Frontal cortex (tissue), 3 donors: ENCODE measurements at regions not wholly inside any gene's neighbourhood (a gene's known extent, or its start where the extent isn't known, plus 50 kb on each side); places are given as distances from the start of the nearest gene placed in this dataset.

Experiments
- DNase-seq, 2 donors: peaks; one replicate each; pipeline ENCODE4 v3.0.0; 2012; ENCODE audit warnings: low spot score in 2 of 2
- FAIRE-seq: peaks from 2 replicates; lab custom pipeline; 2012; peaks lifted over from hg19 to GRCh38; lab: Jason Lieb, UNC
- donor health status: control.
- donor health status: control.
- donor health status: control.

DNA sequence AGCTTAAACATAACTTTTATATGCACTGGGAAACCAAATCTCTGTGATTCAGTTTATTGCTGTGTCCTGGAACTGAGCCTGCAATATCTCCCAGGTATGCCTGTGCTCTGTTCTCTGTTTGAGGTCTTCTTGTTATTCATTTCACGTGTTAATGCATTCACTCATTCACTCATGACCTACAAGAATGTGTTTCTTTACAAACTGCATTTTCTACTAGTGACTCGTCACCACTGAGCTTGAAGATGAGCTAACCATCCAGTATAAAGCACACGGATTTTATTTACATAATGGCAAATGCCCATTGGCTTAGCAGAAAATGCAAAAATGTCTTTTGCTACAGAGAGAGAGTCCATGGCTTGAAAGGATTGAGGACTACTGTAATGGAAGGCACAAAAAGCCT, 75.0 kb upstream of the DUSP10 start:
- FAIRE-seq, result no peak
- no peak for DNase-seq

DNA sequence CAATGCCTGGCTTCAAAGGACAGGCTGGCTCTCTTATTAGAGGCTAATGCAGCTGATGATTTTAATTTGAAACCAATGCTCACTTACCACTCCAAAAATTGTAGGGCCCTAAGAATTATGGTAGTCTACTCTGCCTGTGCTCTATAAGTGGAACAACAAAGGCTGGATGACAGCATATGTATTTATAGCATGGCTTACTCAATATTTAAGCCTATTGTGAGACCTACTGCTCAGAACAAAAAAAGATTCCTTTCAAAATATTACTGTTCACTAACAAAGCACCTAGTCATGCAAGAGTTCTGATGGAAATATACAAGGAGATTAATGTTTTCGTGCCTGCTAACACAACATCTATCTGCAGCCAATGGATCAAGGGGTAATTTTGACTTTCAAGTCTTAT, 73.8 kb upstream of the DUSP10 start:
- DNase-seq, result no peak
- no peak for FAIRE-seq

DNA sequence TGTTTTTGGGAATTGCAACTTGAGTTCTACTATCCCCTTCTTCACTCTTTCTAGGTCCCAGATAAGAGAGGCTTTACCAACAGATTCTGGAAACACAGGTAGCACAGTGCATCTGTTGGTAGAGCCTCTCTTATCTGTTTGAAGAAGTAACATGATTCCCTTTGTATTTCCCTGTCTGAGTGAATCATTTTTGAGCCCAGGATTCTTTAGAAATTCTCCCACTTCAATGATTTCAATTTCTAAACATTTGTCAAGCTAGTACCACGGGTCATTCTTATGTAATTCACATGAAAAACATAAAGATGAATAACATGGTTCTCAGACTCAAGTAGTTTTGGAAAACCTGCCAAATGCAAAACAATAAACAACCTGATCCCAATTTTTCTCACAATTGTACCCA, 72.0 kb upstream of the DUSP10 start:
- DNase-seq (no peak), FAIRE-seq (no peak)

GRCh38 chr1:221812905-221813597, 71.2 kb upstream of the DUSP10 start:
- no peak for DNase-seq
- FAIRE-seq, result no peak

- DNase-seq (no peak), FAIRE-seq (no peak)
Measured at GRCh38 chr1:221812088-221812752, 70.3 kb upstream of the DUSP10 start.

DNA sequence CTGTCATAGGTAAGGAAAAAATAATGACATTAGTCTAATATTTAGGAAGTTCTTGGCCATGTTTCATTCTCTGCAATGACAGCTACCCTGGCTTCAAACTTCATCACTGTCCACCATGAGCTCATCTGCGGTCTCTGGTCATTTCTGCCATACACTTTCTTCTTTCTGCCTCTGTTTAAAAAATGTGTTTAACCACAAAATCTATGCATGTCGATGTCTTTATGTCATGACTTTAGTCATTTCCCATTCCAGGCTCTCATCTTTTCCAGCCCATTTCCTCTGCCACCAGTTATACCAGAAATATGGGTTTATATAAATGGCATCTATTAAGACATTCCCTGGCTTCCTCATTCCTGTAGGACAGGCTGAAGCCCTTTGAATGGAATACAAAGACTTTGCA, 68.5 kb upstream of the DUSP10 start:
- DNase-seq (no peak), FAIRE-seq (no peak)

DNA sequence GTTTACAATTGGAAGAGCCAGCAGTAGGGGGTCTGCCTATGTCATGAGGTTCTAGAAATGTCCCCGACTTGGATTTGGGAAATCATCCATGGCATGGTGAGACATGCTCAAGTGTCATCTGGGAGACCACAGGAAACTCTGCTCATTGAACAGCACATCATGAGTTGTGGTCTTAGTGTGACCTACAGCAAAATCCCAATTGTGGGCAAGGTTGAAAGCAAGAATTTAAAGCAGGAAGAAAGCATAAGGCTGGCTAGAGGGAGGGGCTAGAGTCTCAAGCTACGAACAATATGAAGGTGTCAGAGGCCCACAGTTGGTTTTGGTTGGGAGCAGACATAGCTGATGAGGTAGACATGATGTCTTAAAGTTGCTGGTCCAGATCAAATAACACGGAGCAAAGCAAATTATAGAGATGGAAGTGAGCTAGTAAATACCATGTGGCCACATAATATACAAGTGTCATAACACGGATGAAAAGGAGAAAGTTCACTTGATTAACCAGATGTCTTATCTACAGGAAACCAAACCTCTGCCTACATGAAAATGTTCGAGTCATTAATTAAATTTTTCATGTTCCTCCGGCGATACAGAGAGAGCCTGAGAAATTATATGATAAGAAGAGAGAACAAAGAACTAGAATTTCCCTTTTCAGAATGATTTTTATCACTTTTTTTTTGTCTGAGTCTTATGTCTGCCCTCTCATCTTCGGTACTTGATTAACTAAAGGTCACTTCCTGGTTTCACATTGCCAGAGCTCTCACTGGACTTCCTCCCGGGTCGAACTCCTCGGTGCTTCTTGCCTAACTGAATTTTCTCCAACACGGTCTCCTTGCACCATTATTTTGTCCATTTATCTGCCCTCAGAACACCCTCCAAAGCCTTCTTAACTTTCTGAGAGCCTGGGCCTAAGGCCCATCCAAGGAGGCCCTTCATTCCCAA, 67.5 kb upstream of the DUSP10 start:
- DNase-seq (no peak), FAIRE-seq (no peak)

DNA sequence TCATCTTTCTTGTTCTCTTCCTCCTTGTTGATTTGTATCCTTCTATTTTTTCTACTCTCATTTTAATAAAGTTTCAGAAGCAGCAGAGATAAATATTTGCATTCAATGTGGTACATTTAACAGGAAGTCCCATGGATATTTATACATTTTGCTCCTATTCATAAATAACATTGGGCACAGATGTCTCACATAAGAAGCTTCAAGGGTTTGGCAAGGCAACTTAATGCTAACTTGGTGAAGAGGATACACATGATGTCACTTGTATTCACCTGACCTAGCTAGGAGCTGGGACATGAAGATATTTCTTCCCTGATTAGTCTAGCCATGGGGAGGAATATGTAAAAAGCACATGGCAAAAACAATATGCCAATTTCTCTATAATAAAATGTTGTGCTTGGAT, 65.1 kb upstream of the DUSP10 start:
- DNase-seq, result no peak
- FAIRE-seq, result no peak

DNA sequence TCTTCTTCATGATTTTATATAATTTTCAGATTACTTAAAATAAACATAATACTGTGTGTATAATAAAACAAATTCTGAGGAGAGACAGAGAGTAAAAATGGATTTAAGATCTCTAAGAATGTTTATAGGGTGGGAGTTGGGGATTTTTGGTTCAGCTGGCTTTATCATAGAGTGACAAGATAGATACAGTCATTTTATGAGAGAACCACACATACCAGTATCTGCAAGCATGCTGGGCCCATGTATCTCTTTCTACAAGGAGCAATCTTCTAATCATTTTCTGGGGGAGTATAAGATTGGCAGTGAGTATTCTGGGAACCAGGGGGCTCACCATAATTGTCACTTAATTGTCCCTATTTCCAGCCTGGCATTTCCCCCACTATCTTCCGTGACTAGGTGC, 64.3 kb upstream of the DUSP10 start:
- FAIRE-seq (no peak), DNase-seq (no peak)

DNA sequence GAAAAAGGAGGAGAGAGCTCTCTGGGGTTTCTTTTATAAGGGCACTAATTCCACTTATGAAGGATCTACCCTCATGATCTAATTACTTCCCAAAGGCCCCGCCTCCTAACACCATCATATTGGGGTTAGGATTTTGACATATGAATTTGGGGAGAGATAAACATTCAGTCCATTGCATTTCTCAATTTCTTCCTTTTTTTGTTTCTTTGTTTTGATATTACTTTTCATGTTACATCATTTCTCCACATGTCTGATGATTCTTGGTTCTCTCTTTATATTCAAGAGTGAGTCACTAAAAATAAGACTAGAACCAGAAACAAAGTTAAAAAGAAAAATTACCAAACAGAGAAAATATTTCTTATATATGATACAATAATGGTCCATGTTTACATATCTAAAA, 63.2 kb upstream of the DUSP10 start:
- DNase-seq (no peak), FAIRE-seq (no peak)

- no peak for FAIRE-seq
- no peak for DNase-seq
Measured at GRCh38 chr1:221804303-221804702, 62.4 kb upstream of the DUSP10 start.

DNA sequence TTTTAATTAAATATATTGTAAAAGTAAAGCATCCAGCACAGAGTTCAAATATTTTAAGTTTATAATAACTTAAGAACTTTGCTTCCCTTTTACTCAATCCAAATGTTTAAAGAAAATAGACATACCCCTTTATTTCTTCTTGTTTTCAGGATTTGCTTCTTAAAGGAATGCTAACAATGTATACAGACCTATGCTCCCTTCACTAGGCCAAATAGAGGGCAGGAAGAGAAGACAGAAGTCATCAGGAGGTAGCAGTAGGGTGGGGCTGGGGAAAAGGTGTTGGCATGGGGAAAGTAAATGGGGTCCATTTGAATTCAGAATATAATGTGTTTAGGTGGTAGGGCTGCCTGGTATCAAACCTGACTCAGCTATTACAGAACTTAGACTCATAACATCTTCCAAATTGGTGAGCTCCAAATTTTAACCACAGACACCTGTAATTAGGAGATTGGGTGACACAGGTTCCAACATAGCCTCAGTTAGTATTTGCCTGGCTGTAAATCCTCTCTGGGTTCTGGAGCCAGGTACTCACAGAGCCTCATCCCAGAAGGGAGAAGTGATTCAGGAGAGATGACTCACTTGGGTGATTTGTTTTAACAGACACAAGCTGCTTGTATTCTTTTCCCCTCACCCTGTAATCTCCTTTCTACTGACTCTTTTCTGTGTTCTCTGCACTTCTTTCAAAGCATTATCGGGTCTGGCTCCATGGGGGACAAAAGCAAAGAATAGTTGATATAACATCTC, 60.1 kb upstream of the DUSP10 start:
- FAIRE-seq (no peak), DNase-seq (no peak)

DNA sequence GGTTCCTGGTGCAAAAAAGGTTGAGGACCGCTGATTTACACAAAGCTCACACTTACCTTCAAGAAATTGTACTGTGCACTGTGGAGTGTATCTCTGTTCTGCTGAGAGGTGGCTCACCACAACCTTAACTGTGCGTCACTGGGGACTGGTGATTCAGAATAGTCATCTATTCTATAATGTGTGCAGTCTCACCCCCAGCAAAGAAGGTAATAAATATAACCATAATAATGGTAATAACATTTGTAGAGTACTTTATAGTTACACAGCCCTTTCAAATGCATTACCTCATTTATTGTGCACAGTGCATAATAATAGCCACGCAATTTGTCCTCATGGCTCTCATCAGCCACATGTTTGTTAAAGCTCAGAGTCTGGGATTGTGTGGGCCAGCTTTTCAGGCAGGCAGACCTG, 59.4 kb upstream of the DUSP10 start:
- no peak for FAIRE-seq

GRCh38 chr1:221800831-221801230, 58.9 kb upstream of the DUSP10 start:
- no peak for DNase-seq
- FAIRE-seq, result no peak

More for the DNA sequence above, 59.4 kb upstream of the DUSP10 start:
- no peak for DNase-seq

GRCh38 chr1:221797506-221797905, 55.6 kb upstream of the DUSP10 start:
- FAIRE-seq, result no peak
- no peak for DNase-seq

GRCh38 chr1:221796700-221797099, 54.8 kb upstream of the DUSP10 start:
- no peak for FAIRE-seq
- DNase-seq, result no peak

GRCh38 chr1:221795380-221795779, 53.5 kb upstream of the DUSP10 start:
- FAIRE-seq, result no peak
- no peak for DNase-seq

DNA sequence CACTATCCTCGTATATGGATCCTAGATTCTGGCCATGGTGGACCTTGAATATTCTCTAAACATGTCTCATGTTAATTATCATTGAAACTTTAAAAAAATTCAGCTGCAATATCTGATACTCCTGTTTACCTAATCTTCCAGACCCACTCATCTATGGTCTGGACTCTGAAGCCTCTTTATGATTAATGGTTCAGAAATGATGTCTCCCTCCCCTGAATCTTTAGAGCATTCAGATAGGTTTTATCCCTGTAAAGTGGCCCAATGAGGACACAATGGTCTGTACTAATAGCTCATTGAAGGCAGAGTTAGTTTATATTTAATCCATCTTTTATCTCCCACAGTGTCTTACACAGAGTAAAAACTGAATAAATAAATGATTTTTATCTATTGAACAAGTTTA, 53.0 kb upstream of the DUSP10 start:
- DNase-seq (no peak), FAIRE-seq (no peak)

- FAIRE-seq (no peak), DNase-seq (no peak)
Measured at GRCh38 chr1:221794079-221794670, 52.3 kb upstream of the DUSP10 start.
